ENCODE measurements at regions not wholly inside any gene's neighbourhood (a gene's known extent, or its start where the extent isn't known, plus 50 kb on each side); places are given as distances from the start of the nearest gene placed in this dataset.

DNA sequence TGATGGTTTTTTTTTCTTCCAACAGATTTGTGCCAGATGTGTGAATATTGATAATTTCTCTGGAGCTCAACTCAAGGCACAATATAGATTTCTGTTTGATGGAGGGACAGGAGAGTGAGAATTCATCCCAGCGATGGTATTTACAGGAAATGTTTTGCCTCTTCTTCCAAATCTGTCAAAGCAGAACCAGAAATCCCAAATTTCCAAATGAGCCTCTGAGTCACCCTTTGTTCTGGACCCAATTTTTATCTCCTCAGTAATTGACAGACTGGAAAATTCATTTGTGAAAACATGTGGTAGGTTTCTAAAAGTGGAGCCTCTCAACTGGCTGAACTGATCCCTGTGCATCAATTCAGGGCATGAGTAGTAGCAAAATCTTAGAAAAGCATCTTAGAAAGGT, 223.2 kb upstream of the TSHZ2 start:
- TF ChIP-seq, protein P1, sequence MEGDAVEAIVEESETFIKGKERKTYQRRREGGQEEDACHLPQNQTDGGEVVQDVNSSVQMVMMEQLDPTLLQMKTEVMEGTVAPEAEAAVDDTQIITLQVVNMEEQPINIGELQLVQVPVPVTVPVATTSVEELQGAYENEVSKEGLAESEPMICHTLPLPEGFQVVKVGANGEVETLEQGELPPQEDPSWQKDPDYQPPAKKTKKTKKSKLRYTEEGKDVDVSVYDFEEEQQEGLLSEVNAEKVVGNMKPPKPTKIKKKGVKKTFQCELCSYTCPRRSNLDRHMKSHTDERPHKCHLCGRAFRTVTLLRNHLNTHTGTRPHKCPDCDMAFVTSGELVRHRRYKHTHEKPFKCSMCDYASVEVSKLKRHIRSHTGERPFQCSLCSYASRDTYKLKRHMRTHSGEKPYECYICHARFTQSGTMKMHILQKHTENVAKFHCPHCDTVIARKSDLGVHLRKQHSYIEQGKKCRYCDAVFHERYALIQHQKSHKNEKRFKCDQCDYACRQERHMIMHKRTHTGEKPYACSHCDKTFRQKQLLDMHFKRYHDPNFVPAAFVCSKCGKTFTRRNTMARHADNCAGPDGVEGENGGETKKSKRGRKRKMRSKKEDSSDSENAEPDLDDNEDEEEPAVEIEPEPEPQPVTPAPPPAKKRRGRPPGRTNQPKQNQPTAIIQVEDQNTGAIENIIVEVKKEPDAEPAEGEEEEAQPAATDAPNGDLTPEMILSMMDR (IDR thresholded peaks at IDR 0.05), result no peak
- no peak for TF ChIP-seq EZH2 (IDR thresholded peaks at IDR 0.05; ENCODE audit: borderline replicate concordance, insufficient read depth, low read depth, low read length, poor library complexity, severe bottlenecking)
